ENCODE measurements at regions not wholly inside any gene's neighbourhood (a gene's known extent, or its start where the extent isn't known, plus 50 kb on each side); places are given as distances from the start of the nearest gene placed in this dataset.
"Not testable (repeated sequence)": the region's sequence is repeated elsewhere in the genome, so short reads cannot be mapped to it uniquely, and the experiment has no call there.

DNA sequence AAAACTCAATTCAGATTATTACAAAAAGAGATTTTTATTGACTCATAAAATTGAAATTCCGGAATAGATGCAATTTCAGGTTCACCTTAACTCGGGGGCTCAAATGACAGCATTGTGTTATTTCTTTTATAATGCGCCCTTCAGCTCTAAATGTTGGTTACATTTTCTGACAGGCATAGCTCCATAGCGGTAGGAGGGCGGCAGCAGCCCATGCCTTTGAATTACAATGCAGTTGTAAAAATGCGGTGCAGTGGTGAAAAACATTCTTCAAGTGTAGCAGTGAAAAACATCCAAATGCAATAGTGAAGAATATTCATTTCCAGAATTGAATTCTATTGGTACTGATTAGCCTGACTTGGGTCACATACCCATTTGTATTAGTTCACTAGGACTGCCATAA is 215.3 kb upstream of the PKP2 start:
- TF ChIP-seq, protein P1, sequence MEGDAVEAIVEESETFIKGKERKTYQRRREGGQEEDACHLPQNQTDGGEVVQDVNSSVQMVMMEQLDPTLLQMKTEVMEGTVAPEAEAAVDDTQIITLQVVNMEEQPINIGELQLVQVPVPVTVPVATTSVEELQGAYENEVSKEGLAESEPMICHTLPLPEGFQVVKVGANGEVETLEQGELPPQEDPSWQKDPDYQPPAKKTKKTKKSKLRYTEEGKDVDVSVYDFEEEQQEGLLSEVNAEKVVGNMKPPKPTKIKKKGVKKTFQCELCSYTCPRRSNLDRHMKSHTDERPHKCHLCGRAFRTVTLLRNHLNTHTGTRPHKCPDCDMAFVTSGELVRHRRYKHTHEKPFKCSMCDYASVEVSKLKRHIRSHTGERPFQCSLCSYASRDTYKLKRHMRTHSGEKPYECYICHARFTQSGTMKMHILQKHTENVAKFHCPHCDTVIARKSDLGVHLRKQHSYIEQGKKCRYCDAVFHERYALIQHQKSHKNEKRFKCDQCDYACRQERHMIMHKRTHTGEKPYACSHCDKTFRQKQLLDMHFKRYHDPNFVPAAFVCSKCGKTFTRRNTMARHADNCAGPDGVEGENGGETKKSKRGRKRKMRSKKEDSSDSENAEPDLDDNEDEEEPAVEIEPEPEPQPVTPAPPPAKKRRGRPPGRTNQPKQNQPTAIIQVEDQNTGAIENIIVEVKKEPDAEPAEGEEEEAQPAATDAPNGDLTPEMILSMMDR (IDR thresholded peaks at IDR 0.05; ENCODE audit: insufficient read depth, low read length, poor library complexity, severe bottlenecking): no peak
- Histone ChIP-seq H3K27me3 (ENCODE audit: control insufficient read depth, insufficient read depth, low read length) (no peaks in the 10 kb centered on the region), H3K36me3 (ENCODE audit: control insufficient read depth, insufficient read depth, low read length) (no peaks in the 10 kb centered on the region), H3K4me3 (ENCODE audit: low read depth, low read length) (no peak overlapping the region)
- no peak for DNase-seq (ENCODE audit: low read depth)

DNA sequence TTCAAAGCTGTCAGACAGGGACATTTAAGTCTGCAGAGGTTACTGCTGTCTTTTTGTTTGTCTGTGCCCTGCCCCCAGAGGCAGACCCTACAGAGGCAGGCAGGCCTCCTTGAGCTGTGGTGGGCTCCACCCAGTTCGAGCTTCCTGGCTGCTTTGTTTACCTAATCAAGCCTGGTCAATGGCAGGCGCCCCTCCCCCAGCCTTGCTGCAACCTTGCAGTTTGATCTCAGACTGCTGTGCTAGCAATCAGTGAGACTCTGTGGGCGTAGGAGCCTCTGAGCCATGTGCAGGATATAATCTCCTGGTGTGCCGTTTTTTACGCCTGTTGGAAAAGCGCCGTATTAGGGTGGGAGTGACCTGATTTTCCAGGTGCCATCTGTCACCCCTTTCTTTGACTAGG is 211.2 kb upstream of the PKP2 start:
- not testable (repeated sequence) for DNase-seq (ENCODE audit: low read depth); H3K27me3 ChIP-seq (ENCODE audit: control insufficient read depth, insufficient read depth, low read length); H3K36me3 ChIP-seq (ENCODE audit: control insufficient read depth, insufficient read depth, low read length); H3K4me3 ChIP-seq (ENCODE audit: low read depth, low read length)

DNA sequence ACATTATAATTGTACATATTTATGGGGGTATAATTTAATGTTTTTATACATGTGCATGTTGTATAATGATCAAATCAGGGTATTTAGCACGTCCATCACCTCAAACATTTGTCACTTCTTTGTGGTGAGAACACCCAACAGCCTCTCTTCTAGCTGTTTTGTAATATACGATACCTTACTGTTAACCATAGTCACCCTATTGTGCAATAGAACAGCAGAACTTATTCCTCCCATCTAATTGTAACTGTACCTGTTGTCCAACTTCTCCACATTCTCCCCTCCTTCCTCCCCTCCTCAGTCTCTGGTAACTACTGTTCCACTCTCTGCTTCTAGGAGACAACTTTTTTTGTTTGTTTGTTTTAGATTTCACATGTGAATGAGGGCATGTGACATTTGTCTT is 197.0 kb upstream of the PKP2 start:
- DNase-seq (ENCODE audit: low read depth): no peak
- TF ChIP-seq, protein P1 (IDR thresholded peaks at IDR 0.05; ENCODE audit: insufficient read depth, low read length, poor library complexity, severe bottlenecking): no peak

GRCh38 chr12:33087876-33088275 is 191.3 kb upstream of the PKP2 start:
- H3K36me3 ChIP-seq (ENCODE audit: control insufficient read depth, insufficient read depth, low read length); DNase-seq (ENCODE audit: low read depth); H3K4me3 ChIP-seq (ENCODE audit: low read depth, low read length); H3K27me3 ChIP-seq (ENCODE audit: control insufficient read depth, insufficient read depth, low read length): not testable (repeated sequence)

More for the DNA sequence above, 197.0 kb upstream of the PKP2 start:
- Histone ChIP-seq H3K4me3 (ENCODE audit: low read depth, low read length) (no peak overlapping the region), H3K36me3 (ENCODE audit: control insufficient read depth, insufficient read depth, low read length) (no peaks in the 10 kb centered on the region), H3K27me3 (ENCODE audit: control insufficient read depth, insufficient read depth, low read length) (no peaks in the 10 kb centered on the region)

DNA sequence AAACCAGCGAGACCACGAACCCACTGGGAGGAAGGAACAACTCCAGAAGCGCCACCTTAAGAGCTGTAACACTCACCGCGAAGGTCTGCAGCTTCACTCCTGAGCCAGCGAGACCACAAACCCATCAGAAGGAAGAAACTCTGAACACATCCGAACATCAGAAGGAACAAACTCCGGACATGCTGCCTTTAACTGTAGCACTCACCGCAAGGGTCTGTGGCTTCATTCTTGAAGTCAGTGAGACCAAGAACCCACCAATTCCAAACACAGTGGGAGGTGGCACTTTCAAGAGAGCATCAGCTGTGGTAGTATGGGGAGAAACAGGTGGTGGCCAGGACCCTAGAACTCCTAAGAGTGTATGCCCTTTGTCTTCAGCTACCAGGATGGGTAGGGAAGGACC is 179.8 kb upstream of the PKP2 start:
- H3K4me3 ChIP-seq (ENCODE audit: low read depth, low read length); H3K36me3 ChIP-seq (ENCODE audit: control insufficient read depth, insufficient read depth, low read length); DNase-seq (ENCODE audit: low read depth); H3K27me3 ChIP-seq (ENCODE audit: control insufficient read depth, insufficient read depth, low read length): not testable (repeated sequence)

DNA sequence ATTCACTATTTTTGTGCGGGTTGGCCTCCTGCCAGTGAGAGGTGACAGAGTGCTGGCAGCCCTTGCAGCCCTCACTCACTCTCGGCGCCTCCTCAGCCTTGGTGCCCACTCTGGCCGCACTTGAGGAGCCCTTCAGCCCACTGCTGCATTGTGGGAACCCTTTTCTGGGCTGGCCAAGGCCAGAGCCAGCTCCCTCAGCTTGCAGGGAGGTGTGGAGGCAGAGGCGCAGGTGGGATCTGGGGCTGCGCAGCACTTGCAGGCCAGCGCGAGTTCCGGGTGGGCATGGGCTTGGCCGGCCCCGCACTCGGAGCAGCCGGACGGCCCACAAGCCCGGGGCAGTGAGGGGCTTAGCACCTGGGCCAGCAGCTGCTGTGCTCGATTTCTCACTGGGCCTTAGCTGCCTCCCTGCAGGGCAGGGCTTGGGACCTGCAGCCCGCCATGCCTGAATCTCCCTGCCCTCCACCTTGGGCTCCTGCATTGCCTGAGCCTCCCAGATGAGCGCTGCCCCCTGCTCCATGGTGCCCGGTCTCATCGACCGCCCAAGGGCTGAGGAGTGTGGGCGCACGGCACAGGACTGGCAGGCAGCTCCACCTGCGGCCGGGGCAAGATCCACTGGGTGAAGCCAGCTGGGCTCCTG is 178.7 kb upstream of the PKP2 start:
- H3K4me3 ChIP-seq (ENCODE audit: low read depth, low read length); H3K27me3 ChIP-seq (ENCODE audit: control insufficient read depth, insufficient read depth, low read length); H3K36me3 ChIP-seq (ENCODE audit: control insufficient read depth, insufficient read depth, low read length); DNase-seq (ENCODE audit: low read depth): not testable (repeated sequence)

DNA sequence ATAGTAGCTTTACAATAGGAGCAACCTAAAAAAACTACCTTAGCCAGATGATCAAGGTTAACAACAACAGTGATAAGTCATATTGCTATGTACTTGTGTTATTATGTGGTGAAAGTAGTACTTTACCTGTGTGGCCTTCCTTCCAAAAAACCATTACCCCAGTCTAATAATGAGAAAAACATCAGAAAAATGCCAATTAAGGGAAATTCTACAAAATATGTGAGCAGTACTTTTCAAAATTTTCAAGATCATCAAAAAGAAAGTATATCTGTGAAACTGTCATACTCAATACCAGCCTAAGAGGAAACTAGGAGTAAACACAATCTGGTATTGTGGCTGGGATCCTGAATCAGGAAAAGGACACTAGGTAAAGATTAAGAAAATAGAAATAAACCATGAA is 165.3 kb upstream of the PKP2 start:
- Histone ChIP-seq H3K4me3 (ENCODE audit: low read depth, low read length) (no peak overlapping the region), H3K36me3 (ENCODE audit: control insufficient read depth, insufficient read depth, low read length) (no peaks in the 10 kb centered on the region), H3K27me3 (ENCODE audit: control insufficient read depth, insufficient read depth, low read length) (no peaks in the 10 kb centered on the region)
- DNase-seq (ENCODE audit: low read depth): no peak
- TF ChIP-seq, protein P1 (IDR thresholded peaks at IDR 0.05; ENCODE audit: insufficient read depth, low read length, poor library complexity, severe bottlenecking): no peak

GRCh38 chr12:33054371-33054770 is 157.8 kb upstream of the PKP2 start:
- H3K27me3 ChIP-seq (ENCODE audit: control insufficient read depth, insufficient read depth, low read length): no peaks in the 10 kb centered on the region
- DNase-seq (ENCODE audit: low read depth): no peak

More at GRCh38 chr12:33054371-33054770, 157.8 kb upstream of the PKP2 start:
- H3K36me3 ChIP-seq (ENCODE audit: control insufficient read depth, insufficient read depth, low read length): no peaks in the 10 kb centered on the region
- TF ChIP-seq, protein P1 (IDR thresholded peaks at IDR 0.05; ENCODE audit: insufficient read depth, low read length, poor library complexity, severe bottlenecking): no peak
- H3K4me3 ChIP-seq (ENCODE audit: low read depth, low read length): no peak overlapping the region

Measured in kidney epithelial cell (primary cell).